ENCODE measurements at regions not wholly inside any gene's neighbourhood (a gene's known extent, or its start where the extent isn't known, plus 50 kb on each side); places are given as distances from the start of the nearest gene placed in this dataset.

- H3K4me1 Mint-ChIP-seq, result peaks cover 13% of the 10 kb centered on the region
- no peak overlapping the region for H3K4me3 Mint-ChIP-seq
- H3K27ac Mint-ChIP-seq, result no peak overlapping the region
- ATAC-seq, result no peak
- no peaks in the 10 kb centered on the region for H3K9me3 Mint-ChIP-seq
- H3K36me3 Mint-ChIP-seq, result no peaks in the 10 kb centered on the region
- CTCF ChIA-PET, result no interaction called here
- POLR2A ChIA-PET, result no interaction called here
- no peaks in the 10 kb centered on the region for H3K27me3 Mint-ChIP-seq (ENCODE audit: low read depth)
- TF ChIP-seq ESRRA (CRISPR knock-in tag; IDR thresholded peaks at IDR 0.05; ENCODE audit: borderline replicate concordance), result no peak
- TF ChIP-seq, protein P1, sequence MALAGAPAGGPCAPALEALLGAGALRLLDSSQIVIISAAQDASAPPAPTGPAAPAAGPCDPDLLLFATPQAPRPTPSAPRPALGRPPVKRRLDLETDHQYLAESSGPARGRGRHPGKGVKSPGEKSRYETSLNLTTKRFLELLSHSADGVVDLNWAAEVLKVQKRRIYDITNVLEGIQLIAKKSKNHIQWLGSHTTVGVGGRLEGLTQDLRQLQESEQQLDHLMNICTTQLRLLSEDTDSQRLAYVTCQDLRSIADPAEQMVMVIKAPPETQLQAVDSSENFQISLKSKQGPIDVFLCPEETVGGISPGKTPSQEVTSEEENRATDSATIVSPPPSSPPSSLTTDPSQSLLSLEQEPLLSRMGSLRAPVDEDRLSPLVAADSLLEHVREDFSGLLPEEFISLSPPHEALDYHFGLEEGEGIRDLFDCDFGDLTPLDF (CRISPR knock-in tag; IDR thresholded peaks at IDR 0.05), result no peak
- TF ChIP-seq NFATC4 (CRISPR knock-in tag; IDR thresholded peaks at IDR 0.05), result no peak
- no peak for TF ChIP-seq EMX1 (CRISPR knock-in tag; IDR thresholded peaks at IDR 0.05)
- TF ChIP-seq, protein P2, sequence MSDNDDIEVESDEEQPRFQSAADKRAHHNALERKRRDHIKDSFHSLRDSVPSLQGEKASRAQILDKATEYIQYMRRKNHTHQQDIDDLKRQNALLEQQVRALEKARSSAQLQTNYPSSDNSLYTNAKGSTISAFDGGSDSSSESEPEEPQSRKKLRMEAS (CRISPR knock-in tag; IDR thresholded peaks at IDR 0.05), result no peak
- TF ChIP-seq ERG (CRISPR knock-in tag; IDR thresholded peaks at IDR 0.05), result no peak
- no peak for TF ChIP-seq HMGA2 (CRISPR knock-in tag; IDR thresholded peaks at IDR 0.05)
- no peak for TF ChIP-seq SMAD3 (CRISPR knock-in tag; IDR thresholded peaks at IDR 0.05; ENCODE audit: borderline replicate concordance)
- no peak for TF ChIP-seq ELF4 (CRISPR knock-in tag; IDR thresholded peaks at IDR 0.05; ENCODE audit: low read depth)
- TF ChIP-seq ZNF423 (CRISPR knock-in tag; IDR thresholded peaks at IDR 0.05), result no peak
- no peak for TF ChIP-seq PRDM15 (CRISPR knock-in tag; IDR thresholded peaks at IDR 0.05)
- TF ChIP-seq, protein P3, sequence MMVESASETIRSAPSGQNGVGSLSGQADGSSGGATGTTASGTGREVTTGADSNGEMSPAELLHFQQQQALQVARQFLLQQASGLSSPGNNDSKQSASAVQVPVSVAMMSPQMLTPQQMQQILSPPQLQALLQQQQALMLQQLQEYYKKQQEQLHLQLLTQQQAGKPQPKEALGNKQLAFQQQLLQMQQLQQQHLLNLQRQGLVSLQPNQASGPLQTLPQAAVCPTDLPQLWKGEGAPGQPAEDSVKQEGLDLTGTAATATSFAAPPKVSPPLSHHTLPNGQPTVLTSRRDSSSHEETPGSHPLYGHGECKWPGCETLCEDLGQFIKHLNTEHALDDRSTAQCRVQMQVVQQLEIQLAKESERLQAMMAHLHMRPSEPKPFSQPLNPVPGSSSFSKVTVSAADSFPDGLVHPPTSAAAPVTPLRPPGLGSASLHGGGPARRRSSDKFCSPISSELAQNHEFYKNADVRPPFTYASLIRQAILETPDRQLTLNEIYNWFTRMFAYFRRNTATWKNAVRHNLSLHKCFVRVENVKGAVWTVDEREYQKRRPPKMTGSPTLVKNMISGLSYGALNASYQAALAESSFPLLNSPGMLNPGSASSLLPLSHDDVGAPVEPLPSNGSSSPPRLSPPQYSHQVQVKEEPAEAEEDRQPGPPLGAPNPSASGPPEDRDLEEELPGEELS (CRISPR knock-in tag; IDR thresholded peaks at IDR 0.05), result no peak
- TF ChIP-seq CBFB (CRISPR knock-in tag; IDR thresholded peaks at IDR 0.05; ENCODE audit: low read depth), result no peak
- TF ChIP-seq NFE2L1 (CRISPR knock-in tag; IDR thresholded peaks at IDR 0.05), result no peak
- TF ChIP-seq, protein P4, sequence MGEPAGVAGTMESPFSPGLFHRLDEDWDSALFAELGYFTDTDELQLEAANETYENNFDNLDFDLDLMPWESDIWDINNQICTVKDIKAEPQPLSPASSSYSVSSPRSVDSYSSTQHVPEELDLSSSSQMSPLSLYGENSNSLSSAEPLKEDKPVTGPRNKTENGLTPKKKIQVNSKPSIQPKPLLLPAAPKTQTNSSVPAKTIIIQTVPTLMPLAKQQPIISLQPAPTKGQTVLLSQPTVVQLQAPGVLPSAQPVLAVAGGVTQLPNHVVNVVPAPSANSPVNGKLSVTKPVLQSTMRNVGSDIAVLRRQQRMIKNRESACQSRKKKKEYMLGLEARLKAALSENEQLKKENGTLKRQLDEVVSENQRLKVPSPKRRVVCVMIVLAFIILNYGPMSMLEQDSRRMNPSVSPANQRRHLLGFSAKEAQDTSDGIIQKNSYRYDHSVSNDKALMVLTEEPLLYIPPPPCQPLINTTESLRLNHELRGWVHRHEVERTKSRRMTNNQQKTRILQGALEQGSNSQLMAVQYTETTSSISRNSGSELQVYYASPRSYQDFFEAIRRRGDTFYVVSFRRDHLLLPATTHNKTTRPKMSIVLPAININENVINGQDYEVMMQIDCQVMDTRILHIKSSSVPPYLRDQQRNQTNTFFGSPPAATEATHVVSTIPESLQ (CRISPR knock-in tag; IDR thresholded peaks at IDR 0.05), result no peak
- TF ChIP-seq, protein P5, sequence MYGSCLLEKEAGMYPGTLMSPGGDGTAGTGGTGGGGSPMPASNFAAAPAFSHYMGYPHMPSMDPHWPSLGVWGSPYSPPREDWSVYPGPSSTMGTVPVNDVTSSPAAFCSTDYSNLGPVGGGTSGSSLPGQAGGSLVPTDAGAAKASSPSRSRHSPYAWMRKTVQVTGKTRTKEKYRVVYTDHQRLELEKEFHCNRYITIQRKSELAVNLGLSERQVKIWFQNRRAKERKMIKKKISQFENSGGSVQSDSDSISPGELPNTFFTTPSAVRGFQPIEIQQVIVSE (CRISPR knock-in tag; IDR thresholded peaks at IDR 0.05; ENCODE audit: borderline replicate concordance), result no peak
- no peak for TF ChIP-seq ATF3 (CRISPR knock-in tag; conservative IDR thresholded peaks at IDR 0.05)
- no peak for TF ChIP-seq AFF4 (CRISPR knock-in tag; IDR thresholded peaks at IDR 0.05; ENCODE audit: borderline replicate concordance)
- no peak for DNase-seq (ENCODE audit: low spot score)
Observed at GRCh38 chr12:25321772-25322171, 71.0 kb upstream of the KRAS start.
